Activated naive CD8-positive, alpha-beta T cell treated with anti-CD3 and anti-CD28 coated beads, Interleukin-2, amount 10 ng/mL, durations not matched to agents 7 days and 5 days (primary cell): ENCODE measurements at regions not wholly inside any gene's neighbourhood (a gene's known extent, or its start where the extent isn't known, plus 50 kb on each side); places are given as distances from the start of the nearest gene placed in this dataset.
"Not testable (repeated sequence)": the region's sequence is repeated elsewhere in the genome, so short reads cannot be mapped to it uniquely, and the experiment has no call there.

Experiments
- ATAC-seq: fragments of 150-1000 bp; cut with Tn5 transposase; one replicate; pipeline ENCODE4 v1.10.0; 2021; ENCODE audit warnings: low read depth, moderate library complexity
- POLR2A ChIA-PET: fragments of 350-600 bp; sonication (Branson Sonifier 250); formaldehyde crosslinking; loops from one replicate; lab custom pipeline; 2021; ENCODE audit warnings: antibody characterized with exemption; lab: Charles Lee
- DNase-seq: peaks from one replicate; pipeline ENCODE4 v3.0.0; 2021
- H3K27ac Mint-ChIP-seq: one replicate; pipeline ENCODE4 v1.8.0; 2022; ENCODE audit warnings: mild to moderate bottlenecking, mixed read lengths
- H3K27me3 Mint-ChIP-seq: one replicate; pipeline ENCODE4 v1.8.0; 2022; ENCODE audit warnings: mild to moderate bottlenecking, moderate library complexity, mixed read lengths
- H3K36me3 Mint-ChIP-seq: one replicate; pipeline ENCODE4 v1.8.0; 2021; ENCODE audit warnings: mild to moderate bottlenecking, mixed read lengths
- H3K4me1 Mint-ChIP-seq: one replicate; pipeline ENCODE4 v1.8.0; 2021; ENCODE audit warnings: mixed read lengths
- H3K4me3 Mint-ChIP-seq: one replicate; pipeline ENCODE4 v1.8.0; 2022; ENCODE audit warnings: mild to moderate bottlenecking, moderate library complexity, mixed read lengths
- H3K9me3 Mint-ChIP-seq: one replicate; pipeline ENCODE4 v1.8.0; 2021; ENCODE audit warnings: mixed read lengths

DNA sequence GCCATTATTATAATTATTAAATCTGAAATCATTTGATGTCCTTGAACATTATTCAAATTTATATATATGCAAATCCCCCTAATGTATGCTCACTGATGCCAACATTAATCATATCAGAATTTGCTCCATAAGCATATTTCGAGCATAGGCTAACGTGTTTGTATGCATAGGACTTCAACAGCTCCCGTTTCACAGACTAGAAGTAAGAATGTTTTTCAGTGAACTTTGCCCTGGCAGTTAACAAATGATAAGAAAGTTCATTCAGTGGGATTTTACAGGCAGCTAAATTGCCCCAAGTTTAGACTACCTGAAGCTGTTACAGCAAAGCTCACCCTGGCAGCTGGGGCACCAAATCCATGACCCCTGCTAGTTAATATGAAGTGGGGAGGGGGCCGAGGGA, 272.0 kb downstream of the LNPK start:
- DNase-seq = no peak
- POLR2A ChIA-PET = no interaction called here
- no peaks in the 10 kb centered on the region for H3K27me3 Mint-ChIP-seq
- H3K4me1 Mint-ChIP-seq = no peaks in the 10 kb centered on the region
- H3K36me3 Mint-ChIP-seq = no peaks in the 10 kb centered on the region
- no peak for ATAC-seq
- H3K4me3 Mint-ChIP-seq = no peak overlapping the region
- H3K9me3 Mint-ChIP-seq = no peaks in the 10 kb centered on the region
- H3K27ac Mint-ChIP-seq = no peak overlapping the region

GRCh38 chr2:175729049-175729706, 272.9 kb downstream of the LNPK start:
- no peak overlapping the region for H3K4me3 Mint-ChIP-seq
- H3K4me1 Mint-ChIP-seq = no peaks in the 10 kb centered on the region
- ATAC-seq (no peak), DNase-seq (no peak)
- no peaks in the 10 kb centered on the region for H3K27me3 Mint-ChIP-seq
- no peak overlapping the region for H3K27ac Mint-ChIP-seq
- no peaks in the 10 kb centered on the region for H3K36me3 Mint-ChIP-seq
- POLR2A ChIA-PET = no interaction called here
- no peaks in the 10 kb centered on the region for H3K9me3 Mint-ChIP-seq

DNA sequence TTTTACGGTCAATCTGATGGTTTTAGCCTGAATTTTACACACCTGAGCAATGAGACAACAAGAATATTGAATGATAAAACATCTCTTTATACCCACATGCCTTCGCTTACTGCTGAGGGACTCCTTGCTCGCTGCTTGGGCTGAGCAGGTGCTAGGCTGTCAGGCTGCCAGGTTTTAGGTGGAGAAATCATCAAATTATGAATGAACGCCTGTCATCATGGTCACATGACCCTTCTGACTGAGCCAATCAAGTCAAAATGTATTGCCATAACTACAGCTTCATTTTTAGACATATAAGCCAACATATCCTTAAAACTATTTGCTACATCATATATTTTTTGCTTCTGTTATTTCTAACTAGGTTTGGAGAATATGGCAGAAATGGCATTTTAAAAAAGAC, 274.0 kb downstream of the LNPK start:
- ATAC-seq = no peak
- DNase-seq = no peak
- Mint-ChIP-seq H3K4me1 (no peaks in the 10 kb centered on the region), H3K27me3 (peaks cover 3% of the 10 kb centered on the region), H3K4me3 (no peak overlapping the region), H3K9me3 (peaks cover 1% of the 10 kb centered on the region), H3K36me3 (no peaks in the 10 kb centered on the region), H3K27ac (no peak overlapping the region)
- POLR2A ChIA-PET = no interaction called here

- DNase-seq (no peak), ATAC-seq (no peak)
- peaks cover 3% of the 10 kb centered on the region for H3K27me3 Mint-ChIP-seq
- POLR2A ChIA-PET = no interaction called here
- H3K36me3 Mint-ChIP-seq = no peaks in the 10 kb centered on the region
- no peaks in the 10 kb centered on the region for H3K4me1 Mint-ChIP-seq
- H3K4me3 Mint-ChIP-seq = no peak overlapping the region
- H3K27ac Mint-ChIP-seq = no peak overlapping the region
- H3K9me3 Mint-ChIP-seq = peaks cover 1% of the 10 kb centered on the region
Observed at GRCh38 chr2:175726223-175726622, 275.8 kb downstream of the LNPK start.

GRCh38 chr2:175709248-175709647, 292.8 kb downstream of the LNPK start:
- Mint-ChIP-seq H3K27me3 (peaks cover 2% of the 10 kb centered on the region), H3K4me3 (no peak overlapping the region), H3K36me3 (no peaks in the 10 kb centered on the region), H3K27ac (no peak overlapping the region), H3K4me1 (no peaks in the 10 kb centered on the region), H3K9me3 (peaks cover 2% of the 10 kb centered on the region)
- POLR2A ChIA-PET = no interaction called here
- DNase-seq (no peak), ATAC-seq (no peak)

DNA sequence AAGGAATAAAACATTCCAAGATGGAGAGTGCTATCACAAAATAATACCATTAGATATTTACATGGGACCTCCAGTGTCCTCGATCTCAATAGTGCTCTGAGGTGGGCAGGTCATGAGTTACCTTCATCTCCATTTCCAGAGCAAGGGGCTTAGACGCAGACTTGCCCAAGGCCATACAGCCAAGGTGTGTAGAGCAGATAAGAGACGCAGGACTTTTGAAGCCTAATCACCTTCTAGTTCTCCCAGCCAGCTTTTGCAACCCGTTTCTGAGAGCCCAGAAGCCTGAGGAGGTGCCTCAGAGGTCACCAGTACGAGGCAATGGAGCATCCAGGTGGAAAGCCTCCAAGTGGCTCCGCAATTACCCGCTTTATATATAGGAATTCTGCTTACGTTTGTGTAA, 294.7 kb downstream of the LNPK start:
- Mint-ChIP-seq H3K9me3 (no peaks in the 10 kb centered on the region), H3K4me1 (no peaks in the 10 kb centered on the region)
- POLR2A ChIA-PET = no interaction called here

DNA sequence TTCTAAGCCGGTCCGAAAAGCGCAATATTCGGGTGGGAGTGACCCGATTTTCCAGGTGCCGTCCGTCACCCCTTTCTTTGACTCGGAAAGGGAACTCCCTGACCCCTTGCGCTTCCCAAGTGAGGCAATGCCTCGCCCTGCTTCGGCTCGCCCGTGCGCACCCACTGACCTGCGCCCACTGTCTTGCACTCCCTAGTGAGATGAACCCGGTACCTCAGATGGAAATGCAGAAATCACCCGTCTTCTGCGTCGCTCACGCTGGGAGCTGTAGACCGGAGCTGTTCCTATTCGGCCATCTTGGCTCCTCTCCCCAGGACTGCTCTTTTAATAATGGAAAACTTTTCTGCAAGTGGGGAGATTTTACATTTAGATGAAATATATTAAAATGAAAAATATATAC, 297.5 kb downstream of the LNPK start:
- H3K4me3 Mint-ChIP-seq, H3K4me1 Mint-ChIP-seq, DNase-seq, H3K36me3 Mint-ChIP-seq, ATAC-seq, H3K27me3 Mint-ChIP-seq, POLR2A ChIA-PET, H3K9me3 Mint-ChIP-seq, H3K27ac Mint-ChIP-seq: not testable (repeated sequence)

More for the DNA sequence above, 294.7 kb downstream of the LNPK start:
- no peak overlapping the region for H3K4me3 Mint-ChIP-seq
- no peak for ATAC-seq
- no peak overlapping the region for H3K27ac Mint-ChIP-seq
- H3K27me3 Mint-ChIP-seq = peaks cover 2% of the 10 kb centered on the region
- no peaks in the 10 kb centered on the region for H3K36me3 Mint-ChIP-seq
- no peak for DNase-seq

GRCh38 chr2:175698061-175698460, 304.0 kb downstream of the LNPK start:
- POLR2A ChIA-PET = no interaction called here
- H3K4me1 Mint-ChIP-seq = no peaks in the 10 kb centered on the region
- no peaks in the 10 kb centered on the region for H3K36me3 Mint-ChIP-seq
- H3K27ac Mint-ChIP-seq = no peak overlapping the region
- no peak for DNase-seq
- no peaks in the 10 kb centered on the region for H3K9me3 Mint-ChIP-seq
- ATAC-seq = no peak
- no peak overlapping the region for H3K4me3 Mint-ChIP-seq
- H3K27me3 Mint-ChIP-seq = peaks cover 10% of the 10 kb centered on the region

DNA sequence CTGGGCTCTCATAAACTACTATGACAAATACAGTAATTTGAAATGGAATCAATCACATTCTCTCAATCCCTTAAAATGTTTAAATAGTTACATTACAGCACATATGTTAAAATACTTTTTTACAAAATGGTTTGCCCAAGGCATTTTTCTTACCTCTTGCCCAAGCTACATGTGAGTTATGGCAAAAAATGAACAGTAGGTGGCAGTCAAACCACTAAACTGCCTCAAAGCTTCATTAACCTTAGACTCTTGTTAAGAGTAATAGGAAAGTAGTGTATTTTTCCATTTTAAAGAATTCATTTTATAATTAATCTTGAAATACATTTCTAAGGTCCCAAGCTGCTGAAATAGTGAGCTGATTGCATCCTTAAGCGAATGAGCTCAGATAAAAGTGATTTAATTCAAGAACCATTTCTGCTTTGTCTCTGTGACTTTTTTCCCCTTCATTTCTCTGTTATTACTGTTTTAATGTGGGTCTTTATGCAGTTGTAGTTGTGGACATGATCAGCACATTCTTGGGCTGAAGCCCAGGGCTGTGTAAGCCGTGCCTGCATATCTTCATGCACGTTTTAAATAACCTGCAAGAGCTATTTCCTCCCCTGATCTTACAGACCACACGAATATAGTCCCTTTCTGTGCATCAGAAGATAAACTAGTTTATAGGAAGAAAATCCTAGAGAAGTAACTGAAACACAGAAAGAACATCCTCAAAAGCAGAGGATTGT, 311.8 kb downstream of the LNPK start:
- Mint-ChIP-seq H3K27ac (no peak overlapping the region), H3K27me3 (peaks cover 7% of the 10 kb centered on the region), H3K36me3 (no peaks in the 10 kb centered on the region), H3K4me1 (no peaks in the 10 kb centered on the region), H3K9me3 (no peaks in the 10 kb centered on the region), H3K4me3 (no peak overlapping the region)
- no peak for ATAC-seq
- DNase-seq = no peak
- POLR2A ChIA-PET = interaction anchor here (1.3 kb wide), 1 partner anchor 406 kb away, joined by 4 read pairs; no protein-coding TSS in a partner anchor

DNA sequence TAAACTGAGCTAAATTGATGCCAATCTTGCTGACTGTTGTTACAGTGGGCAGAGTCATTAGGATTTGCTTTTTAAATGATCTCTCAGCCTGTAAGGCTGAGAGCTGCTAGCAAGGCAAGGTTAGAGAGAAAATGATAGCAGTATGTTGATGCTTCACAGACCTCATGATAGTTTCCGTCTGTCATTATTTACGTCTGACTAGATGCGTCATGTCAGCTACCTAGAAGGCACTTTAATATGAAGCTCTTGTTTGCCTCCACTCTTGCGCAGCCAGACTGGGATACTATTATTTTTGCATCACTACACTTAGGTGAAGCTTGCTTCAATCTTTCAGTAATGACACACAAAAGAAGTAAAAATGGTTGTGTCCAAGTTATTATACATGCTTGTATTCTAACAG, 313.8 kb downstream of the LNPK start:
- Mint-ChIP-seq H3K36me3 (no peaks in the 10 kb centered on the region), H3K27ac (no peak overlapping the region), H3K4me1 (no peaks in the 10 kb centered on the region), H3K4me3 (no peak overlapping the region), H3K9me3 (no peaks in the 10 kb centered on the region), H3K27me3 (peaks cover 9% of the 10 kb centered on the region)
- DNase-seq (no peak), ATAC-seq (no peak)
- POLR2A ChIA-PET = no interaction called here

GRCh38 chr2:175687465-175687864, 314.6 kb downstream of the LNPK start:
- H3K4me1 Mint-ChIP-seq = no peaks in the 10 kb centered on the region
- ATAC-seq (no peak), DNase-seq (no peak)
- POLR2A ChIA-PET = no interaction called here
- peaks cover 9% of the 10 kb centered on the region for H3K27me3 Mint-ChIP-seq
- no peaks in the 10 kb centered on the region for H3K9me3 Mint-ChIP-seq
- no peaks in the 10 kb centered on the region for H3K36me3 Mint-ChIP-seq
- no peak overlapping the region for H3K27ac Mint-ChIP-seq
- no peak overlapping the region for H3K4me3 Mint-ChIP-seq

- H3K4me1 Mint-ChIP-seq = no peaks in the 10 kb centered on the region
- H3K4me3 Mint-ChIP-seq = no peak overlapping the region
- peaks cover 8% of the 10 kb centered on the region for H3K27me3 Mint-ChIP-seq
- POLR2A ChIA-PET = no interaction called here
- ATAC-seq (no peak), DNase-seq (no peak)
- no peaks in the 10 kb centered on the region for H3K9me3 Mint-ChIP-seq
- no peaks in the 10 kb centered on the region for H3K36me3 Mint-ChIP-seq
- no peak overlapping the region for H3K27ac Mint-ChIP-seq
Observed at GRCh38 chr2:175686002-175686401, 316.1 kb downstream of the LNPK start.

DNA sequence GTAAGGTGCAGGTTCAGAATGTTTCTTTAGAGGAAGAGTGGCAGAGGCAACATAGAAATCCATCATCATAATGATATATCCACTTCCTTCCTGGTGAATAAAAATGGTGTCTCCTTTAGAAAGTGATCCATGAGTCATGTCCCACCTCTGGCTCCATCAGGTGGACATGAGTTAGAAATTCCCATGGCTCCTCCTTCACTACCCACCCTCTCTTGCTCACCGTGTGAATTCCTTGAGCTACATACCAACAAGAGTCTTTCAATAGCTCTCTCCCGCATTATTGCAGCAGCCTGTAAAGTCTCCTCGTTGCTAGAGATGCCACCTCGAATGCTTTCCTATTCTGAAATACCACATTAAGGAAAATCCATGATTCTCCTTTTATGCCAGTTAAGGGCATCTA, 317.6 kb downstream of the LNPK start:
- Mint-ChIP-seq H3K4me1 (no peaks in the 10 kb centered on the region), H3K27ac (no peak overlapping the region), H3K9me3 (no peaks in the 10 kb centered on the region), H3K36me3 (no peaks in the 10 kb centered on the region), H3K27me3 (peaks cover 6% of the 10 kb centered on the region), H3K4me3 (no peak overlapping the region)
- ATAC-seq = no peak
- POLR2A ChIA-PET = no interaction called here
- no peak for DNase-seq

DNA sequence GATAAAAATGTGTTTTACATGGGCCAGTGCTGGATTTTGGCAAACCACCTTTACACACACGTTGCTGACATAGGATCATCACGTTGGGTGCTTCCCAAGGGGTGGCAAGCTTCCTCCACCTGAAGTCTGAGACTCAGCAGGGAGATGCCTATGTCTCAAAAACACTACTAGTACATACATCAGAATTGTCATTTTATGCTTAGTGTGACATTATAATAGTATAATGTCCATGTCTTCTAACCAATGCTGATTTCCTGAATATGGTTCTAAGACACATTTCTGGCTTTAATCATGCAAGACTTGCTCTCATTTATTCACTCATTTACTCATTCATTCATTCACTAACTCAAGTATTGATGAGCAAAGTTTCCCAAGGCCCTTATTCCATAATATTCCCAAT, 322.3 kb downstream of the LNPK start:
- no peak for ATAC-seq
- DNase-seq = no peak
- H3K36me3 Mint-ChIP-seq = no peaks in the 10 kb centered on the region
- H3K27ac Mint-ChIP-seq = no peak overlapping the region
- H3K9me3 Mint-ChIP-seq = no peaks in the 10 kb centered on the region
- no peaks in the 10 kb centered on the region for H3K4me1 Mint-ChIP-seq
- peaks cover 2% of the 10 kb centered on the region for H3K27me3 Mint-ChIP-seq
- POLR2A ChIA-PET = no interaction called here
- no peak overlapping the region for H3K4me3 Mint-ChIP-seq
